ENCODE measurements at regions not wholly inside any gene's neighbourhood (a gene's known extent, or its start where the extent isn't known, plus 50 kb on each side); places are given as distances from the start of the nearest gene placed in this dataset.

- ATAC-seq, result no peak
Measured at GRCh38 chr2:76314271-76315020, 603.7 kb upstream of the GCFC2 start.

- no peak for ATAC-seq
Measured at GRCh38 chr2:76312236-76312635, 601.5 kb upstream of the GCFC2 start.

GRCh38 chr2:76311728-76312127 lies 601.0 kb upstream of the GCFC2 start:
- ATAC-seq, result no peak

- ATAC-seq, result no peak
Measured at GRCh38 chr2:76310894-76311633, 600.3 kb upstream of the GCFC2 start.

- no peak for ATAC-seq
Measured at GRCh38 chr2:76307495-76307894, 596.8 kb upstream of the GCFC2 start.

GRCh38 chr2:76298041-76298440 lies 587.3 kb upstream of the GCFC2 start:
- ATAC-seq, result no peak

- ATAC-seq, result no peak
Measured at GRCh38 chr2:76296438-76296837, 585.7 kb upstream of the GCFC2 start.

- no peak for ATAC-seq
Measured at GRCh38 chr2:76295762-76296161, 585.0 kb upstream of the GCFC2 start.

- no peak for ATAC-seq
Measured at GRCh38 chr2:76288598-76288997, 577.9 kb upstream of the GCFC2 start.

- no peak for ATAC-seq
Measured at GRCh38 chr2:76288146-76288545, 577.4 kb upstream of the GCFC2 start.

GRCh38 chr2:76283350-76283749 lies 572.6 kb upstream of the GCFC2 start:
- no peak for ATAC-seq

- no peak for ATAC-seq
Measured at GRCh38 chr2:76281156-76281841, 570.6 kb upstream of the GCFC2 start.

GRCh38 chr2:76280686-76281085 lies 570.0 kb upstream of the GCFC2 start:
- no peak for ATAC-seq

GRCh38 chr2:76279142-76279541 lies 568.4 kb upstream of the GCFC2 start:
- no peak for ATAC-seq

GRCh38 chr2:76275788-76276187 lies 565.1 kb upstream of the GCFC2 start:
- ATAC-seq, result no peak

- ATAC-seq, result no peak
Measured at GRCh38 chr2:76274676-76275075, 564.0 kb upstream of the GCFC2 start.

GRCh38 chr2:76274160-76274559 lies 563.4 kb upstream of the GCFC2 start:
- no peak for ATAC-seq

- ATAC-seq, result no peak
Measured at GRCh38 chr2:76270096-76270710, 559.5 kb upstream of the GCFC2 start.

- no peak for ATAC-seq
Measured at GRCh38 chr2:76268902-76269620, 558.3 kb upstream of the GCFC2 start.

- ATAC-seq, result no peak
Measured at GRCh38 chr2:76268484-76268883, 557.8 kb upstream of the GCFC2 start.

- no peak for ATAC-seq
Measured at GRCh38 chr2:76257802-76258201, 547.1 kb upstream of the GCFC2 start.

- ATAC-seq, result no peak
Measured at GRCh38 chr2:76256458-76257088, 545.9 kb upstream of the GCFC2 start.

Measured in esophagus mucosa (tissue), 1 donor.